ENCODE measurements at regions not wholly inside any gene's neighbourhood (a gene's known extent, or its start where the extent isn't known, plus 50 kb on each side); places are given as distances from the start of the nearest gene placed in this dataset.

- TF ChIP-seq POLR2A (IDR thresholded peaks at IDR 0.05; ENCODE audit: low read length) (no peak), GATA1 (IDR thresholded peaks at IDR 0.05; ENCODE audit: low read depth, low read length) (no peak)
These were observed 390.2 kb downstream of the EPM2A start for GRCh38 chr6:145345094-145345493.
